Tibial nerve (tissue), 4 donors: ENCODE measurements at regions not wholly inside any gene's neighbourhood (a gene's known extent, or its start where the extent isn't known, plus 50 kb on each side); places are given as distances from the start of the nearest gene placed in this dataset.

Experiments used
- EP300 ChIP-seq, 2 donors: sonication (generic); formaldehyde crosslinking; IDR thresholded peaks; one replicate each; pipeline ENCODE4 v1.6.1; 2017; ENCODE audit warnings: antibody characterized with exemption in 2 of 2, mild to moderate bottlenecking in 1 of 2
- TF ChIP-seq, protein P1 (sequence below), 5 experiments: fragments of 200-600 bp in 3 of 5; fragments of 450-650 bp in 2 of 5; sonication (generic) in 3 of 5; IDR thresholded peaks; one replicate each; pipeline ENCODE4 v1.5.1; 2016 to 2019; ENCODE audit warnings: antibody characterized with exemption in 5 of 5, mild to moderate bottlenecking in 3 of 5, moderate library complexity in 2 of 5

GRCh38 chr2:188909036-188909435 is 65.1 kb upstream of the COL3A1 start:
- TF ChIP-seq, protein P1, sequence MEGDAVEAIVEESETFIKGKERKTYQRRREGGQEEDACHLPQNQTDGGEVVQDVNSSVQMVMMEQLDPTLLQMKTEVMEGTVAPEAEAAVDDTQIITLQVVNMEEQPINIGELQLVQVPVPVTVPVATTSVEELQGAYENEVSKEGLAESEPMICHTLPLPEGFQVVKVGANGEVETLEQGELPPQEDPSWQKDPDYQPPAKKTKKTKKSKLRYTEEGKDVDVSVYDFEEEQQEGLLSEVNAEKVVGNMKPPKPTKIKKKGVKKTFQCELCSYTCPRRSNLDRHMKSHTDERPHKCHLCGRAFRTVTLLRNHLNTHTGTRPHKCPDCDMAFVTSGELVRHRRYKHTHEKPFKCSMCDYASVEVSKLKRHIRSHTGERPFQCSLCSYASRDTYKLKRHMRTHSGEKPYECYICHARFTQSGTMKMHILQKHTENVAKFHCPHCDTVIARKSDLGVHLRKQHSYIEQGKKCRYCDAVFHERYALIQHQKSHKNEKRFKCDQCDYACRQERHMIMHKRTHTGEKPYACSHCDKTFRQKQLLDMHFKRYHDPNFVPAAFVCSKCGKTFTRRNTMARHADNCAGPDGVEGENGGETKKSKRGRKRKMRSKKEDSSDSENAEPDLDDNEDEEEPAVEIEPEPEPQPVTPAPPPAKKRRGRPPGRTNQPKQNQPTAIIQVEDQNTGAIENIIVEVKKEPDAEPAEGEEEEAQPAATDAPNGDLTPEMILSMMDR (IDR thresholded peaks at IDR 0.05) = no peak
- no peak for TF ChIP-seq EP300 (IDR thresholded peaks at IDR 0.05)
